Thoracic aorta (tissue), 2 donors: ENCODE measurements at regions not wholly inside any gene's neighbourhood (a gene's known extent, or its start where the extent isn't known, plus 50 kb on each side); places are given as distances from the start of the nearest gene placed in this dataset.

ENCODE experiments used
- ATAC-seq: fragments of 150-250 bp; one replicate; pipeline ENCODE4 v1.8.0; 2017; ENCODE audit warnings: low read depth; ENCODE audit not compliant: insufficient number of reproducible peaks, low FRiP score
- DNase-seq: peaks from one replicate; pipeline ENCODE4 v3.0.0-alpha.2; 2020; ENCODE audit warnings: low spot score
- H3K27ac ChIP-seq, 2 donors: fragments of 200-600 bp; sonication (generic); 1 replicate in 1 of 2; 2 replicates in 1 of 2; pipeline ENCODE4 v1.5.1; 2016; ENCODE audit warnings: mild to moderate bottlenecking in 2 of 2, moderate library complexity in 2 of 2
- H3K27me3 ChIP-seq: fragments of 200-600 bp; sonication (generic); replicated peaks from 2 replicates; pipeline ENCODE4 v1.6.0; 2016; ENCODE audit warnings: mild to moderate bottlenecking; ENCODE audit not compliant: insufficient read depth
- H3K36me3 ChIP-seq: fragments of 200-600 bp; sonication (generic); one replicate; pipeline ENCODE4 v1.5.1; 2016
- H3K4me1 ChIP-seq, 2 donors: fragments of 200-600 bp; sonication (generic); 1 replicate in 1 of 2; 2 replicates in 1 of 2; pipeline versions ENCODE4 v1.5.1 to v1.6.0; 2016; ENCODE audit warnings: low read depth in 2 of 2, mild to moderate bottlenecking in 1 of 2; ENCODE audit not compliant: control insufficient read depth in 1 of 2
- H3K4me3 ChIP-seq: fragments of 200-600 bp; sonication (generic); 2 replicates; pipeline ENCODE4 v1.5.1; 2016; ENCODE audit warnings: mild to moderate bottlenecking
- H3K9me3 ChIP-seq: fragments of 200-600 bp; sonication (generic); 2 replicates; pipeline ENCODE4 v1.5.1; 2016
- TF ChIP-seq, protein P1 (sequence below): fragments of 200-600 bp; sonication (generic); IDR thresholded peaks from one replicate; pipeline ENCODE4 v1.5.1; 2019; ENCODE audit warnings: antibody characterized with exemption

DNA sequence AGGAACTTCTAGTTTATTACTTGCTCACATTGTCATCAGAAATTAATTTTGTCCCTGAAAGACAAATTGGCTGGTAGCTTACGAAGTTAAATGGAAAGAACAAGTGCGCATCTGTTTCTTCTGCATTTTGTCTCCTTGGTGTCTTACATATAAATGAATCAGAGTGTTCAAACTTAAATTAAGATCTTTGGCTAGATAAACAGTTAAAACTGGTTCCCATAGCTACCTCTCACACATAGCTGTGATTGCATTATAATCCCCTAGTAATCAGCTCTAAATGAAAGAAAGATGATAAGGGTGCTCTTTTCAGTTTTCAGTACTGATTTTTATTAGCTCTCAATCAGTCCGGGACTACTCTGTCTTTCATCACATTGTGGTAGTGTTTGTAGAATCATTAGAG lies 124.2 kb upstream of the LMO4 start:
- Histone ChIP-seq H3K4me1 (peaks cover 0 to 4% of the 10 kb centered on the region in 2 donors), H3K27ac (no peak overlapping the region), H3K4me3 (no peak overlapping the region), H3K9me3 (no peaks in the 10 kb centered on the region), H3K27me3 (no peaks in the 10 kb centered on the region), H3K36me3 (no peaks in the 10 kb centered on the region)
- no peak for ATAC-seq
- no peak for DNase-seq
- TF ChIP-seq, protein P1, sequence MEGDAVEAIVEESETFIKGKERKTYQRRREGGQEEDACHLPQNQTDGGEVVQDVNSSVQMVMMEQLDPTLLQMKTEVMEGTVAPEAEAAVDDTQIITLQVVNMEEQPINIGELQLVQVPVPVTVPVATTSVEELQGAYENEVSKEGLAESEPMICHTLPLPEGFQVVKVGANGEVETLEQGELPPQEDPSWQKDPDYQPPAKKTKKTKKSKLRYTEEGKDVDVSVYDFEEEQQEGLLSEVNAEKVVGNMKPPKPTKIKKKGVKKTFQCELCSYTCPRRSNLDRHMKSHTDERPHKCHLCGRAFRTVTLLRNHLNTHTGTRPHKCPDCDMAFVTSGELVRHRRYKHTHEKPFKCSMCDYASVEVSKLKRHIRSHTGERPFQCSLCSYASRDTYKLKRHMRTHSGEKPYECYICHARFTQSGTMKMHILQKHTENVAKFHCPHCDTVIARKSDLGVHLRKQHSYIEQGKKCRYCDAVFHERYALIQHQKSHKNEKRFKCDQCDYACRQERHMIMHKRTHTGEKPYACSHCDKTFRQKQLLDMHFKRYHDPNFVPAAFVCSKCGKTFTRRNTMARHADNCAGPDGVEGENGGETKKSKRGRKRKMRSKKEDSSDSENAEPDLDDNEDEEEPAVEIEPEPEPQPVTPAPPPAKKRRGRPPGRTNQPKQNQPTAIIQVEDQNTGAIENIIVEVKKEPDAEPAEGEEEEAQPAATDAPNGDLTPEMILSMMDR: no peak

DNA sequence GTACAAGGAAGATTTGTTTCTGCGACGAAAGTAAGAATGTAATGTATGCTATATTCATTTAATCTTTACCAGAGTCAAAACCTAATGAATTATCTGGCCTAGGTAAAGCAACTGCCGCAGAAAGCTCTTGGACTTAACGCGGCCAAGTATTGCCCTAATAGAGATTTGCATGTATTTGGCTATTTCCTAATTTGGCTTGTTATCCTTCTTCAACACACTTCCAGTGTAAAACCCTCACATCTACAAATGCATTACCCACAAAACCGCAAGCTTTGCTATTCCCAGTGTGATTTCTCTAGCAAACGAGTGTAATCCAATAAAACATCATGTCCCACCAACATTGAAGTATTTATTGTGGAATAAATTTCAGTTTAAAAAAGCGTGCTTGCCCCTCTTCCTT lies 123.8 kb upstream of the LMO4 start:
- no peak for DNase-seq
- Histone ChIP-seq H3K27me3 (no peaks in the 10 kb centered on the region), H3K4me3 (no peak overlapping the region), H3K36me3 (no peaks in the 10 kb centered on the region), H3K27ac (no peak overlapping the region), H3K9me3 (no peaks in the 10 kb centered on the region), H3K4me1 (peaks cover 0 to 4% of the 10 kb centered on the region in 2 donors)
- no peak for ATAC-seq
- TF ChIP-seq, protein P1: no peak

DNA sequence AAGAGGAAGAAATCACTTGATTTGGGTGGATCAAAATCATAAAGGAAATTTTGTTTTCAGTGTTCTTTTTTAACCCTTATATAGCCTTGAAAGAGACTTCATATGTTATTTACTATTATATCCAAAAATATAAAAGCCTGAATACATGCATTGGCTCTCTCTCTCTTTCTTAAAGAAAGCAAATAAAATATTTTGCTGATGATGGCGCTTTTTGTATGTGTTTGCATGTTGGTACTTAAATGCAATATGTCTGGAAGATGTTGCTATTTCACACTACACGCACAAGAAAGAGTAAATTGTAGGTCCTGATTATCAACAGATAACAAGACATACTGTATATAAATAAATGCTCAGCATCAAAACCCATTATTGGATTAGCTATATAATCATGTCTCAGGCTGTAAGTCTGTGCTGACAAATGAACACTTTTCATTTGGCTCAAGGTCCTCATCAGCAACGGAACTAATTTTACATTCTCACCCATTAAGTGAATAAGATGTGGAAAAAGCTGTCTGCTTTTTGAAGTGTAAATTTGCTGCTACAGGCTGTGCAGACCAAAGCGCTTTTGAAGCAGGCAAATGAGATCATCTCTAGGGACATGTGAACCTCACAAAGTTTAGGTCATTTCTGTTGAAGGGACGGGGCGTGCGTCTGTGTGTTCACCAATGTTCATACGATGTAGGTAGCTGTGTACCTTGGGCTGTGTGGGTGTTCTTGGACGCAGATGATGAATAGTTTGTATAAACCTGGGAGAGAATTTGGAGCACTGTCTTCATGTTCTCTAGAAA lies 122.4 kb upstream of the LMO4 start:
- Histone ChIP-seq H3K27me3 (no peaks in the 10 kb centered on the region), H3K4me3 (no peak overlapping the region), H3K4me1 (peaks cover 0 to 4% of the 10 kb centered on the region in 2 donors), H3K9me3 (no peaks in the 10 kb centered on the region), H3K36me3 (no peaks in the 10 kb centered on the region), H3K27ac (no peak overlapping the region)
- no peak for DNase-seq
- ATAC-seq: no peak
- TF ChIP-seq, protein P1: no peak

DNA sequence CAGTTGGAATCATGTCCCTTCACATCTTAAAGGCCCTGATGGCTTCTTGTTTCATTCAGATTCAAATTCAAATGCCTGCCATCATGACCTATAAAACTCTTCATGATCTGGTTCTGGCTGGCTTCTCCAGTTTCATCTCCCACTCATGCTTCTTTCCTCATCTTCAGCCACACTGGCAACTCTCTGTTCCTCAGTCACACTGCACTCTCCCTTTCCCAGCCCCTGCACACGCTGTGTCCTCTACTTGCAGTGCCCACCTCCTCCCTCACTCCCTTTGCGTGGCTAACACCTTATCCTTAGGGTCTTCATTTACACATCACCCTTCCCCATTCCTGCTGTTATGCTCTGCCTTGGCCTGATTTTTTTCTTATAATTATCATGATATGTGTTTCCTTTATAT lies 120.6 kb upstream of the LMO4 start:
- H3K36me3 ChIP-seq: no peaks in the 10 kb centered on the region
- H3K4me1 ChIP-seq: peaks cover 0 to 4% of the 10 kb centered on the region in 2 donors
- H3K27me3 ChIP-seq: no peaks in the 10 kb centered on the region
- H3K9me3 ChIP-seq: no peaks in the 10 kb centered on the region
- no peak overlapping the region for H3K4me3 ChIP-seq
- no peak overlapping the region for H3K27ac ChIP-seq
- ATAC-seq: no peak
- DNase-seq: no peak
- TF ChIP-seq, protein P1: no peak

DNA sequence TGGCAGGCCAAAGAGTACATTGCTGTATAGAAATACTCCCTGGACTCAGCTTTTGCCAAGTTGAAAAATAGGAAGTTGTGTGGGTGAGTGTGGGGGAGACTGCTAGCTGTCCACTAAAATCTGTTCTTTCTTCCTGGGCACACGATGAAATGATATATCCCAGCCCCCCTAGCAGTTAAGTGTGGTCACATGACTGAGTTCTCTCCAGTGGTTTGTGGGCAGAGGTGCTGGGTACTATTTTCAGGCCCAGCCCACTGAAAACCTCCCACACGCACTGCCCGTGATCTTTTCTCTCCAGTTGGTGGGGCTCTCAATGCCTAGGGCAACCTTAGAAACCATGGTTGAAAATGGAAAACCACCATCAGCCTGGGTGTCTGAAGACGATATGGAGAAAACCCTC lies 119.7 kb upstream of the LMO4 start:
- Histone ChIP-seq H3K27me3 (no peaks in the 10 kb centered on the region), H3K36me3 (no peaks in the 10 kb centered on the region), H3K4me1 (no peaks in the 10 kb centered on the region), H3K9me3 (no peaks in the 10 kb centered on the region), H3K27ac (no peak overlapping the region), H3K4me3 (no peak overlapping the region)
- TF ChIP-seq, protein P1: no peak
- ATAC-seq (no peak), DNase-seq (no peak)
